Stimulated activated CD8-positive, alpha-beta memory T cell treated with anti-CD3 and anti-CD28 coated beads, Interleukin-12 subunit alpha, Interleukin-12 subunit beta, amount 100 ng/mL, for 4 hours (primary cell): ENCODE measurements at regions not wholly inside any gene's neighbourhood (a gene's known extent, or its start where the extent isn't known, plus 50 kb on each side); places are given as distances from the start of the nearest gene placed in this dataset.

Experiments
- DNase-seq: peaks from one replicate; pipeline ENCODE4 v3.0.0-alpha.2; 2020; ENCODE audit warnings: low read depth

DNA sequence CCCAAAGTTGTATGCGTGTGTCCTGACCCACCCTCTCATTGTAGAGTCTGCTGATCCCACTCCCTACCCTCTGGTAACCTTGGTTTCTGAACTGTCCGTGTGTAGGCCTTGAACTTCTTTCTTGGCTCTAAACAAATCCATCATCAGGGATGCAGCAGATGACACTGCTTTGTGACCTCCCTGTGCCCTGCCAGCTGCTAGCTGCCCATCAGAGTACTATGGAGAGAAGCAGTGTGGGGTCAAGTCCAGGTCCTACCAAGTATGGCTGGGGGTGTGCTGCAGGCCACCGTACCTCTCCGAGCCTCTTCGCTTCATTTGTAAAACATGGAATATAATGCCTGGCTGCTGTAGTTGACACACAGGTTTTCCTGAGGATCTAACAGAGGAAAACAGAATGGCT, 183.5 kb upstream of the RBPJ start:
- DNase-seq: no peak

DNA sequence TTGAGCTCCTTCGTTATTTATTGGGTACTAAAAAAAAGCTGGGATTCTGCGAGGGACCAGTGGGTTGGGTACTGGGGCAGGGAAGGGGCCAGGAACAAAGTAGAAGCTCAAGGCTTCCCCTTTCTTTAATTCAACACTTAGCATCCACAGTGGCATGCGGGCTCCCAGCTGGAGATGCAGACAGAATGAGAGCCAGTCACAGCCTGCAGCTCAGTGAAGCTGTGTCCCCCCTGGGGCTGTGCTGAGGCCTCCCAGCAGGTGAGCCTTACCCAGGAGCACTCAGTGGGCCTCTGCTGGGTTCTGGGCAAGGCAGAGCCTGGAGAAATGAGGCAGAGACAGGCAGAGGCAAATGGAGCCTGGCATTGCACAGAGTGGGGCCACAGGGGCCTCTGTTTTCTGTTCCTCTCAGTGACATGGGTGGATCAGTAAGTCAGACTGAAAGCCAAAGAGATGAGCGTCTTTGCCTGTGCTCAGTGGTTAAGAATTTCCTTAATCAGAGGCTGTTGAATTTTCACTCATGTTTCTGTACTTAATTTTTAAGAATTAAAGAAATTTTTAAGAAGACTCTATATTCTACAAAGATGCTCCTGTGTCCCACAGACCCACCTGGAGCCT, 181.4 kb upstream of the RBPJ start:
- no peak for DNase-seq

DNA sequence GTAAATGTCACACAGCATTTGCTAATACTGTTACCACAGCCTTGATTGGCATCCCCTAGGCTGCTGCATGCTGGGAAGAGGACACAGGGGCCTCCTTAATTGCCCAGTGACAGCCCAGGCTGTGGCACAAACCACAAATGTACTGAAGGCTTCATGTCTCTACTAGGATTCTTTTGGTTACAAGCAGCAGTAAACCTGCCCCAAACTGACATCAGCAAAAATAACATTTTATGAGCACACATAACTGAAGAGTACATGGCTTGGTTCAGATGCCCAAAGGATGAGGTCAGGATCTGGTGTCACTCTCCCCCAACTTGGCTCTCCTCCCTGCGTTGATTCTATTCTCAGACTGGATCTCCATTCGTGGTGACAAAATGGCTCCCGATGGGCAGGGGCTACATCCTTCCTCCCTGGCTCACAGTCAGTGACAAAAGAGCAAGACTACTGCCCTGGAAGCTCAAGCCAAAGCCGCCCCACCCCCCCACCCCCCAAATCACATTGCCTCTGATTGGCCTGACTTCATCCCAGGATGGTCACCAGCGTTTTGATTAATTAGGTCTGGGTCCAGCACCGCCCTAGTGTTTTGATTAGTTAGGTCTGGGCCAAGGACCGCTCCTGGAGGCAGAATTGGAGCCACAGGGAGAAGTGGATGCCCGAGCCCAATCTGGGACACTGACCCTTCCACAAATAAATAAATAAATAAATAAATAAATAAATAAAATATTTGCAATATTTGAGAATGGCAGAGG, 180.5 kb upstream of the RBPJ start:
- DNase-seq: no peak

DNA sequence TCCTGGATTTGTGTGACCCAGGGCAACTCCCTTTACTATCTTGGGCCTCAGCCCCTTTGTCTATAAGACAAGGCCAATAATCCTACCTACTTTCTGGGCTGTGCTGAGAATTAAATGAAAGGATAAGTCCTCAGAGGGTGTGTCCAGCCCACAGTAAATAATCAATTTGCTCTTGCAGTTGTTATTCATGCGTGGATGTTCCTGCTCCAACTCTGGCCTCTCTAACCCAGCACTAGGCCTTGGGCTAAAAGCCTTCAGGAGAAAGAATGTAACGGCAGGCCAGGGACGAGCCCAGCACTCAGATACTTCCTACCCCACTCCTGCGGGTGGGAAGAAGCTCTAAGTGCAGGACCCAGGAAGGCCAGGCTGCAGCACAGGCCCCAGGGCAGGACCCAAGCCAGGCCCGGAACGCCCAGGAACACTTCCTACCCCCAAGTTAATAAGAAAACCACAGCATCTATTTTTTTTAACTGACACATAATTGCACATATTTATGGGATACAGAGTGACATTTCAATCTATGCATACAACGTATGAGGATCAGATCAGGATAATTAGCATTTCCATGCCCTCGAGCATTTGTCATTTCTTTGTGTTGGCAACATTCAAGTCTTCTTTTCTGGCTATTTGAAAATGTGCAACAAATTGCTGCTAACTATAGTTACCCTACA, 179.6 kb upstream of the RBPJ start:
- DNase-seq: no peak

DNA sequence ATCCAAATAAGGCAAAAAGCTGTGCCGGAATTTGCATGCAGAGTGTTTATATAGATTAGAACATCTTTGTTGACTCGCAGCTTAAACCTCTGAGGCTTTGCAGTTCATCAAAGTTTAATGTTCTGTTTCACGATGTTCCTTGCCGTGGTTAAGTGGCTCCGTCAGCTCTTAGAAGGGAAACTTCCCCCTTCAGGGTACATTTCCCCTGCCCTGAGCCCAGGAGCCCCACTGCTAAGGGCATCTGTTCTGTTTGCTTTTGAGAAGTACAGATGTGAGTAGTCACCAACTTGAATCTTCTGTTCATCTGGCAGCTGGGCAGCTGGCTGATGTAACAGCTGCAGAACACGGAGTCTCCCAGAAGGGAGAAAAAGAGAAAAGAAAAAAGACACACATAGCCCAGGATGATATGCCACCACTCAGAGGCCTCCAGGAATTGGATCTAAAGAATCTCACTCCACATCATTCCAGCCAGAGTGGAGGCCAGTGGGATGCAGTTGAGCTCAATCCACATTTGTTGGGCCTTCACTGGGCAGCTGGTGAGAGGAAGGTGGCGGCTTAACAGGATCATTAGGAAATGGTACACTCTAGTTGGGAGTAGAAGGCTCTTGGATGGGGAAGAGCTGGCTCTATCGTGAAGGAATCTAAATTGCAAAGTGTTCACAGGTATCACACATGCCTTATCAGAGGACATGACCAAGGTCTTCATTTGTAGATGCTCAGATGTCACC, 178.7 kb upstream of the RBPJ start:
- no peak for DNase-seq

DNA sequence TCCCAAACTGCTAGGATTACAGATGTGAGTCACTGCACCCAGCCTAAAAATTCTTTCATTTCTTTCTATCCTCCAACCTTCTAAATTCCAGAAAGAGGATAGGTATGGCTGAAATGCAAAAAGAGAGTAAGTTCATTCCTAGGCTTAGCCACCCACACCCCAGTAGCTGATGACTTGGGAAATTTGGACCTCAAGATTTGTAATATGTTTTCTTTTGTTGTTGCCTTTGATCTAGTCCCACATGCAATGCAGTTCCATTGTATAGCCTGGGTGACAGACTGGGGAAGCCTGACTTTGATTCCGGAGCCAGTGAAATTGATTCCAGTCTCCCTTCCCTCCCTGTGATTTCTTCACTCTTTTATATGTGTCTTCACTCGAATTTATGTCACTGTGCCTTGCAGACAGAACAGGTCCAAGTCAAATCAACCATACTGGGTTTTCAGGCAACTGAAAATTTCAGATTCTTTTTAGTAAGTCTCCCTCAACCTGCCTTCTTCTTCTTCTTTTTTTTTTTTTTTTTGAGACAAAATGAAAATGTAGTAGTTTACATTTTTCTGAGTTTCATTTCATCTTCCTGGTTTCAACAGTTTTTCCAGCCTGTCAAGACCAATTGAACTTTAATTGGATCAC, 176.2 kb upstream of the RBPJ start:
- no peak for DNase-seq

DNA sequence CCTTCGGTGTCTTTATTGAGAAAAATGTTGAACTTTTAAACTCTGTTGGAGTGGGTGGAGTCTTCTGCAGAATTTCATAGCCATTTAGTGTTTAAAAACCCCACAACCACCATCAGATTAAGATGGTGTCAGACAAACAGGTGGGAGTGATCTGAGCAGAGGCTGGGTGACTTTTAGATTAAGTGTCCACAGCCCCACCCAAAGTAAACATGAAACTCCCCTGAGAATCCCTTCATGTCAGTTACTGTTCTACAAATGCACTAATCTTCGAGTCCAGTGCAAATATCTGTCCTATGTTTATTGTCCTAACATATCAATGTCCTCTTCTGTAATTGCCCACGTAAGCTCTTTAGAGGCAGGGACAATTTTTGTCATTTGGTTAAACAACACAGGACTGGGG, 175.6 kb upstream of the RBPJ start:
- DNase-seq: no peak

DNA sequence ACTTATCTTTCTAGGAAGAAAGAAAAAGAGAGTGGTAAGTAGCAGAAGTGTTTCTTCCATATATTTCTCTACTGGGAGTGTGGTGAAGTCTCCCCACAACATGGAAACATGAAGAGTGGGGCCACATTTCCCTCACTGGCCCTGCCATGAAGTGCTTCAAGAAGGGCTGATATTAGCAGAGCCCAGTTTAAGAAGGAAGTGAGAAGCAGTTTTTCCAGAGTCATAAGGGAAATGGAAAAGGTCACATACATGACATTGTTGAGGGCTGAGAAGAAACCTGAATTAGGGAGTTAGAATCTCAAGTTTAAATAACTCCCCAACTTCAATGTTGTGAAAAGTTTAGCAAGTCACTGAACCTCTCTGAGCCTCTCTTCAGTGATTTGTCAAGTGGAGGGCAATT, 171.9 kb upstream of the RBPJ start:
- no peak for DNase-seq

DNA sequence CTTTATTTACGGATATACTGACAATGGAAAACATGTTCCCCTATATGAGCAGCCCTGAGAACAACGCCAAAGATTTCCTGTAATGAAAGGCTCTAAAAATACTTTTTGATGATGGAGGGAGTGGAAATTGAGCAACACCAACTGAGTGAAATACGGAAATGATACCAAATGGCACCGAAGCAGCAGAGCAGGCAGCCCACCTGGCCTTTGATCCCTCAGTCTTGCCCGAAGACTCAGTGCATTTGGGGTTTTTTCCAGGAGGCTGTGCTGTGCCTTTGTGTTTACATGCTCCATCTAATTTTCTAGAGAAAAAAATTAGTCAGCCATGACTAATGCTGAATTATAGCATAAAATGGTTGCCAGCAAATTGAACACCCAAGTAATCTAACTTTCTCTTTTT, 169.9 kb upstream of the RBPJ start:
- DNase-seq: no peak

DNA sequence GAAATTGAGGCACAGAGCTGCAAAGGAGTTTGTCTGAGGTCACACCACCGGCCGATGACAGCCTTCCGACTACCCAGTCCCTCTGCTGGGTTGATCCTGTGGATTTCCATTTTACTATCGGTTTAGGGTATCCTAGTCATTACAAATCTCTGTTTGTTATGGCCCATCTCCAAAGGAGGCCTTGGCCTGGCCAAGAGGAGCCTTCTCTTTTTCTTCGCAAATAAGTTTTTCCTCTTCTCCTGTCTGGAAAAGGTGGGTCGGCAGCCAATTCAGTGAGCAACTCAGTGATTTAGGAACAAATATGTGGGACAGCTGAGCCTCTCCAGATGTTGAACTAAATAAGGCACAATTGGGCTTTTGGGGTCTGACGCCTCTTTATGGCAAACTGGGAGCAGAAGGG, 169.2 kb upstream of the RBPJ start:
- no peak for DNase-seq

DNA sequence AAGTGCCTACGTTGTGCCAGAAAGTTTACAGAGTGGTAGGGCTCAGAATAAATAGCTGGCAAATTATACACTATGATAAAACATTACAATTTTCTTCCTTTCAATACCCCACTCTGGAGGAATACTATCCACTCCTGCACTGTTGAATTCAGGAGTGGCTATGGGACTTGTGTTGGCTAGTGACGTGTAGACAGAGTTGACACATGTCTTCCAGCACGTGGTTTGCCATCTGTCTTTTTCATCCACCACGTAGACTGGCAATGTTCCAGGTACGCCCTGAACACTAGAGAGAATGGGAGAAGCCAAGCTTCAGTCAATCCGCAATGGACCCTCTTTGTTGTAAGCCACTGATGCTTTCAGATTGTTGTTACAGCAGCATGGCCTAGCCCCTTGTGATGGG, 168.8 kb upstream of the RBPJ start:
- DNase-seq: no peak

DNA sequence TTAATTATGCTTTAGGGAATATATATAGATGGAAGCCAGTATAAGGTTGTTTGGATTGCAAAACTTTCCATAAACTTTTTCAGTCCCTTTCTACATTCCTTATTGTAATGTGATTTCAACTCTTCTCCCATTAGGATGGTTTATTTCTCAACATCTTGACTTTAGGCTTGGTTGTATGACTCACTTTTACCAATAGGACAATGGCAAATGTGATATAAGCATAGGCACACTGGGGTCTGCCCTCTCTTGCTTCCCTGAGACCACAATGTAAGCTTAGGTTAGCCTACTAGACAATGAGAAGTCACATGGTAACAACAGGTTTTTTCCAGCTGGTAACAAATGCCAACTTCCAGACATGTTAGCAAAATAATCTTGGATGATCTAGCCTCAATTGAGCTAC, 163.3 kb upstream of the RBPJ start:
- no peak for DNase-seq

DNA sequence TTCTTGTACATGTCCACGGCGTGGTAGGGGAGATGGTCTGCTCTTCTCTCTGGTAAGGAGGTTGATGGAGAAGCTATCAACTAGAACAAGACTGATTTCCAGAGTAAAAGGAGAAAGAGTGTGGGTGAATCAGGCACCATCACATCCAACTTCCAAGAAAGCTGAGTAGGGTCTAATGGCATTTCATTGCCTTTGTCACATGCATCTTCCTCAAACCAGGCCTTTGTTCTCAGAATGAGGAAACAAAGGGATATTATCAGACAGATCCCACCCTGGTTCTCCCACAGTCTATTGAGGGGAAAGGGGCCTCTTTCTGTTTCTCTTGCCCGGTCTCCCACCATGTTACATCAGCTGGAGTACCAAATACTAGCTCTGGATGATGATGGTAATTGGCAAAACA, 160.2 kb upstream of the RBPJ start:
- DNase-seq: no peak

DNA sequence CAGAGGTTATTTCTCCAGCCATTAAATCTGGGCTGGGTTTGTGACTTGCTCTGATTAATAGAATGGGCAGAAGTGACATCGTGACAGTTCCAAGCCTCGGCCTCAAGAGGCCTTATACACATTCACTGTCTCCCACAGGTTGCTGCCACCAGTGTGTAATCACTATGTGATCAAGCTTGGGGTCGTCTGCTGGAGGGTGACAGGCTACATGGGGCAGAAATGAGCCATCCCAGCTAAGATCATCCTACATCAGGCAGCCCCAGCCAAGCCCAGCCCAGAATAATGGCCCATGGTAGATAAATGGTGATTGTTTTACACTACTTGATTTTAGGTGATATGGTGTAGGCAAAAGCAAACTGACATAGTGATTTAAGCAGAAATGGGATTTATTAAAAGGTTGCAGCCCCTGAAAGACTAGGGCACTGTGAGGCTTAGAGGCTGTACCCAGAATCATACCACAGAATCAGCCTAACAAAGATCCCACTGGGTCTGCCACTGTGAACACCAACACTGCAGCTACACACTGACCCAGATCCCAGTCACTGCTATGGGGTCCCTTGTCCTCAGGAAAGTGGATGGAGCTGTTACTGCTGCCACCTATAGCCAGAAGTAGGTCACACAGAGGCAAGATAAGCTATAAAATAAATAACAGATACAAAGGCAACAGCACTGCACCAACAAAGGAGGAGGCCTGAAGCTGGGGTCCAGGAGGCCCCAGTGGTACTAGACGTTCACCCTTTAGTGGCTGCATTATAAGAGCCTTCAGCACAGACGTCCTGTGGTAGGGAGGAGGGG, 159.6 kb upstream of the RBPJ start:
- no peak for DNase-seq

DNA sequence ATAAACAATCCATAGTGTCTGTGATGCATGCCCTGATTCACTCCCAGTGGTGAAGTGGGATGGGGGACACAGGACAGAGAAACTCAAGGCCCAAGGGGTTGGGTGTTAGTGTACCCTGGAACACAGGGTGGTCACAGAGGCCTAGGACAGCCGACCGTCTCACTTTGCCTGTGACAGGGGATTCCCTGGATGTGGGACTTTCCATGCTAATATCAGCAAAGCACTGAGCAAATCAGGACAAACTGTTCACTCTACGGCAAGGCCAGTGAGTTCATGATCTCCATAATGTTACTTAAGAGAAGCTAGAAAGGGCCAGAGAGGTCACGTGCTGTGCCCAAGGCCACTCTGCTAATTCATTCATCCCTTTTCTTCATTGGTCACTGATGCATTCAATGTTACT, 158.7 kb upstream of the RBPJ start:
- no peak for DNase-seq

DNA sequence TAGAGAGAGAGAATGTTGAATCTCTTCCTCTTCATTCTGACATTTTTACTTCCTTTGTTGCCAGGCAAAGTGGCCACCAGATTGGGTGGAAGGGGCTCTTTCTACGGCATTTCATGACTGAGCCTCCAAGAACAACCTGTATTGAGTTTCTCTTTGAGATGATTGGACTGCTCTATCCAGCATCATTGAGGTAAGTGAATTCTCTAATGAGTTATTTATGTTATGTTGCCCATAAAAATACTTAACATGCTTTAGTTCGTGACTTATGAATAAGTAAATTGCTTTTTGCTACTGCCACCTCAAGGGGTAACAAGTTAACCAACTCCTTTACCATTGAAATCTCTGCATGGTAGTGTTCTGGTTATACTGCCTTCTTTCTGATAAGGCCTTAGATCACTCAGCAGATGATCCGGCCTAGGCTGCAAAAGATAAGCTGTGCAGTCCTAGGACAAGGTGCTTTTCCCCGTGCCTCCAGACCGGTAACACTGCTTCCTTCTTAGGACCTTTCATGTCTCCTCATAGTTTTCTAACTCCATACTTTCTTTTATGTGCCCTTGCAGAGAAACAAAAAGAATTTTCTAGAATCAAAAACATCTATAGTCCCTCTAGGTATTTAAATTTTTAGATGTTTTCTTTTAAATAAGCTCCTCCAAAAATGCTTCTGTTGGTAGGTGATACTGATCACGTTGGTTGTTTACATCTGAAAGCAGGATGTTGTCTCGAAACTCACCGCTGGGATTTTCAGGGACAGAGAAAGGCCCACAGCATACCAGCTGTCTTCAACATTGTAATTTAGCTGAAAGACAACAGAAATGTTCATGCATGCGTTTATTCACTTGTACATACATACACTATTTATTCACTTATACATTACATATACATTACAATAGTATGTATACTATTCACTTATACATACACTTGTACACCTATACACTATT, 157.1 kb upstream of the RBPJ start:
- no peak for DNase-seq

DNA sequence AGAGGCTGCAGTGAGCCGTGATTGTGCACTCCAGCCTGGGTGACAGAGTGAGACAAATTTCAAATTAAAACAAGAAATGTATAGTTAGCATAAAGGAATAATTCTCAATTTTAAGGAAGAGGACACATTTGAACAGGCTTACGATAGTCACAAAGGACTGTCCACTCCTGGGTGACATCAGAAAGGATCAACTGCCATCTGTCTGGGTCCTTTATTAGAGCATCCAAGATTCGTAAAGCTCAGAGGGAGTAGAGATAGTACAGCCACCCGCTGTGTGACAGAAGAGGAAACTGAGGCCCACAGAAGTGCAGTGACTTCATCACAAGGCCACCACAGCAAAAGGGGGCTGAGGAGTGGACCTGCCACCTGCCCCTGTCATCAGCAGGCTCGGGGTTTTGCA, 149.3 kb upstream of the RBPJ start:
- DNase-seq: no peak

DNA sequence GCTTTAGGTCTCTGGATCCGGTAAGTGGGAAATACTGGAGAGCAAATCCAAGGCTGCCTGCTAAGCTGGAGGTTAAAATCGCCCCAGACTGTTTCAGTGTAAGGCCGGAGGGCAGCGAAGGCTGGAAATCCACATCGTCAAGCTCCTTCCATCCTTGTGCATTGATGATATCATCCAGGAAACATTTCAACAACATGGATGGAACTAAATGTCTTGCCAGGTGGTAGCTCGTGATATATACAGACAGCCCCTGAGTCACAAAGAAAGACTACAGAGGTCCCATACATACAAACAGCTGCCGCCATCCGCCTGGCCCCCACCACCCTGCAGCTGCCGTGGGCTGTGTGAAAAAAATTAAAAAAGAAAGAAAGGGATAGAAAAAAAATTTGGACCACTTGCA, 148.9 kb upstream of the RBPJ start:
- no peak for DNase-seq

DNA sequence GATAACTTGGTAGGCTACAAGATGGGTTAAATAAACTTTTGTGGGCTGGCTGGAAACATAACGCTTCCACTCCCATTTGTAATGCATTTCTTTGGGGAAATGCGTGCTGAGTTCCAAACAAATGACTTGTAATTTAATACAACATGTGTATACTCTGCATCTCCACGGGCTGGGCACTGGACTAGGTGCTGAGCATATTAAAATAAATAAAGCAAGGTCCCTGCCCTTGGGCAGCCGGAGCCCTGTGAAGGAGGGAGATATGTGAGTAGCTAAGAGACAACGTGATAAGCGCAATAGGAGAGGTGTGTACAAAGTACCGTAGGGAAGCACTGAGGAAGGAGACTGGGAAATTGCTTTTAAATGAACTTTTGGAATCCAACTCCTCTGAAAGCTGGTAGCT, 147.2 kb upstream of the RBPJ start:
- DNase-seq: no peak

DNA sequence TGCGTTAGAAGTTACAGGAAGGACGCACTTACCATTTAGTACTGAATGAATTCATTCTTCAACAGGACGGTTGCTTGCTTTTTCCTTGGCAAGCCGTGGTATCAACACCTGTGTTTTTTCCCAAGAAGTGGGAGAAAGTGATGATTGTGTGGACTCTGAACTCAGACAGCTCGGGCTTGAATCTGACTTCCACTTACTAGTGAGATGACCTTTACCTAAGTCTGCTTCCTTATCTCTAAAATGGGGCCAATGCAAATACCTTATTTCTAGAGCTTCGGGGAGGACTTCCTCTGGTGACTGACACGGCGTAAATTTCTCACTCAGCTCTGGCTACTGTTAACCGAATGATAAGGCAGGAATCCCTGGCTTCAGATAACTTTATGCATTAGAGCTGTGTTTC, 146.8 kb upstream of the RBPJ start:
- DNase-seq: no peak
